ENCODE measurements at regions not wholly inside any gene's neighbourhood (a gene's known extent, or its start where the extent isn't known, plus 50 kb on each side); places are given as distances from the start of the nearest gene placed in this dataset.

DNA sequence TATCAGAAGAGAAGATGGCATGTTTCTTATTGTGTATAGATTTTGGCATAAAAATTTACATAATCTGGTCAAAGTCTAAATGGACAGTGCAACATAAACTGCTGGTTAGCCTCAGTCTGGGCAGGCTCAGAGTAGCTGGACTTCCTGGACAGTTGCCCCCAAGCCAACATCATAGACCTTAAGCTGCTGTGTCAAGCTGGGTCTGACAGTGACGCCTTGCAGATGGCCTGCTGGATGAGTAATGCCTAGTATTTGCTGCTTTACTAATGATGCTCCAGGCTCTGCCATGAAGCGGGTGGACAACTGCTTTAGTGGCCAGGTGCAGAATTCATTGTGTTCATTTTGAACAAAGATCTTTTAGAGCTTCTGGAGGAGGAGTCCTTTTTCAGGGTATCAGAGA, 603.7 kb upstream of the ZEB2 start:
- peak in 6 of 7 donors; percentile 3 to 74 (median 13) for DNase-seq
- TF ChIP-seq POLR2A (IDR thresholded peaks at IDR 0.05) (no peak), CTCF (IDR thresholded peaks at IDR 0.05) (no peak)
- no peak overlapping the region for H3K4me3 ChIP-seq
- no peak overlapping the region for H3K27ac ChIP-seq
- no peaks in the 10 kb centered on the region for H3K27me3 ChIP-seq
- H3K4me1 ChIP-seq (replicated peaks in 1 of 2) = no peaks in the 10 kb centered on the region
- intact Hi-C loops (cut with DNase I) = no loop called here
- no peaks in the 10 kb centered on the region for H3K9me3 ChIP-seq (replicated peaks in 1 of 3)
- H3K36me3 ChIP-seq (replicated peaks in 1 of 2) = no peaks in the 10 kb centered on the region
- WGBS, 4 donors = 70 to 90% (median 82%) methylated on average over 1 to 2 of the region's 2 CpGs

DNA sequence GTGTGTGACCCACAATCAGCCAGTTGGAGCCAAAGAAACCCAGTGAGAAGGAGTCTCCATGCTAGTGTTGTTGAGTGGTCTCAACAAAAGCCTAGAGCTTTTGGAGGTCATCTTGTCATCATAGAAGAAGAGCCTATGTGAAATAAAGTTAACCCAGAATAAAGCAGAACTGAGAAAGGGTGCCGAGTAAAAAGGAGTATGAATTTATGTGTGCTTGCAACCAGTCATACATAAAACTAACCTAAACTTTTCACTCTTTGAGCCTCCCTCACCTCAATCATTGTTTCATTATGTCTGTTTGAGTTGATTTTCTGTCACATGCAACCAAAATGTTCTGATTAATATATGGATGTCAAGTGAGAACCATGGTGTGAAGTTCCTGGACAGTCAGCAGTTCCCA, 599.3 kb upstream of the ZEB2 start:
- intact Hi-C loops (cut with DNase I) = no loop called here
- TF ChIP-seq POLR2A (IDR thresholded peaks at IDR 0.05) (no peak), CTCF (IDR thresholded peaks at IDR 0.05) (no peak)
- WGBS, 4 donors = 74 to 100% (median 87%) methylated on average over 1 of the region's 1 CpG
- DNase-seq = no peak
- Histone ChIP-seq H3K27ac (no peak overlapping the region), H3K9me3 (replicated peaks in 1 of 3) (no peaks in the 10 kb centered on the region), H3K4me1 (replicated peaks in 1 of 2) (no peaks in the 10 kb centered on the region), H3K27me3 (no peaks in the 10 kb centered on the region), H3K36me3 (replicated peaks in 1 of 2) (no peaks in the 10 kb centered on the region), H3K4me3 (no peak overlapping the region)

GRCh38 chr2:145116834-145117725, 597.2 kb upstream of the ZEB2 start:
- intact Hi-C loops (cut with DNase I) = no loop called here
- 64 to 73% (median 69%) methylated on average over 5 of the region's 5 CpGs for WGBS, 4 donors
- TF ChIP-seq POLR2A (IDR thresholded peaks at IDR 0.05) (no peak), CTCF (IDR thresholded peaks at IDR 0.05) (no peak)
- no peaks in the 10 kb centered on the region for H3K27me3 ChIP-seq
- no peak overlapping the region for H3K27ac ChIP-seq
- no peaks in the 10 kb centered on the region for H3K4me1 ChIP-seq (replicated peaks in 1 of 2)
- H3K36me3 ChIP-seq (replicated peaks in 1 of 2) = no peaks in the 10 kb centered on the region
- H3K9me3 ChIP-seq (replicated peaks in 1 of 3) = no peaks in the 10 kb centered on the region
- DNase-seq = no peak
- no peak overlapping the region for H3K4me3 ChIP-seq

GRCh38 chr2:145116056-145116455, 596.1 kb upstream of the ZEB2 start:
- intact Hi-C loops (cut with DNase I) = no loop called here
- DNase-seq = no peak
- WGBS, 4 donors = 94 to 100% (median 96%) methylated on average over 2 of the region's 2 CpGs

More at GRCh38 chr2:145116056-145116455, 596.1 kb upstream of the ZEB2 start:
- H3K4me3 ChIP-seq = no peak overlapping the region
- no peaks in the 10 kb centered on the region for H3K9me3 ChIP-seq (replicated peaks in 1 of 3)
- no peaks in the 10 kb centered on the region for H3K27me3 ChIP-seq
- H3K36me3 ChIP-seq (replicated peaks in 1 of 2) = no peaks in the 10 kb centered on the region
- H3K4me1 ChIP-seq (replicated peaks in 1 of 2) = no peaks in the 10 kb centered on the region
- no peak for TF ChIP-seq CTCF (IDR thresholded peaks at IDR 0.05)
- no peak for TF ChIP-seq POLR2A (IDR thresholded peaks at IDR 0.05)
- no peak overlapping the region for H3K27ac ChIP-seq
